ENCODE measurements at regions not wholly inside any gene's neighbourhood (a gene's known extent, or its start where the extent isn't known, plus 50 kb on each side); places are given as distances from the start of the nearest gene placed in this dataset.

- TF ChIP-seq CTCF (IDR thresholded peaks at IDR 0.05; ENCODE audit: borderline replicate concordance, extremely low read depth, low read length, poor library complexity, severe bottlenecking) (no peak), EZH2 (IDR thresholded peaks at IDR 0.05; ENCODE audit: borderline replicate concordance, low read depth, low read length, severe bottlenecking) (no peak)
Observed at GRCh38 chr5:68795190-68795589, 298.6 kb upstream of the SLC30A5 start.

Data from DND-41 (cell line).